ENCODE measurements at regions not wholly inside any gene's neighbourhood (a gene's known extent, or its start where the extent isn't known, plus 50 kb on each side); places are given as distances from the start of the nearest gene placed in this dataset.

DNA sequence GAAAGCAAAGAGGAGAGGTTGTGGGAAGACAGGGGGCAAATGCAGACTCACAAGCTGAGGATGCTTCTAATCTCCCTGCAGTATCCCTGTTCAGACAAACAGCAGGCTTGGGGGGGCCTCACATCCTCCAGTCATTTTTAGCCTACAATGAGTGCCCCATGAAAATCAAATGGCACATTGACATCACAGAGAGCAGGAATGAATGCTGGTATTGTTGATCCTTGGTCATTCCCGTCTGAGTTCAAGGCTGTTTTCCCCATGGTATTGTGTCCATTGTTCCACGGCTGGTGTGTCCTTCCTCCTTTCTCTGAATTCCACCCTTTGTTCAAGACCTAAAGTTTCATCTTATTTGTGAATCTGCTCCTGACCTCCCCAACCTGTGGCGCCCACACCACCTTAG is 545.6 kb downstream of the AJAP1 start (continued):
- TF ChIP-seq, protein P1, sequence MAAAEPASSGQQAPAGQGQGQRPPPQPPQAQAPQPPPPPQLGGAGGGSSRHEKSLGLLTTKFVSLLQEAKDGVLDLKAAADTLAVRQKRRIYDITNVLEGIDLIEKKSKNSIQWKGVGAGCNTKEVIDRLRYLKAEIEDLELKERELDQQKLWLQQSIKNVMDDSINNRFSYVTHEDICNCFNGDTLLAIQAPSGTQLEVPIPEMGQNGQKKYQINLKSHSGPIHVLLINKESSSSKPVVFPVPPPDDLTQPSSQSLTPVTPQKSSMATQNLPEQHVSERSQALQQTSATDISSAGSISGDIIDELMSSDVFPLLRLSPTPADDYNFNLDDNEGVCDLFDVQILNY (CRISPR knock-in tag; IDR thresholded peaks at IDR 0.05): no peak
- TF ChIP-seq, protein P2, sequence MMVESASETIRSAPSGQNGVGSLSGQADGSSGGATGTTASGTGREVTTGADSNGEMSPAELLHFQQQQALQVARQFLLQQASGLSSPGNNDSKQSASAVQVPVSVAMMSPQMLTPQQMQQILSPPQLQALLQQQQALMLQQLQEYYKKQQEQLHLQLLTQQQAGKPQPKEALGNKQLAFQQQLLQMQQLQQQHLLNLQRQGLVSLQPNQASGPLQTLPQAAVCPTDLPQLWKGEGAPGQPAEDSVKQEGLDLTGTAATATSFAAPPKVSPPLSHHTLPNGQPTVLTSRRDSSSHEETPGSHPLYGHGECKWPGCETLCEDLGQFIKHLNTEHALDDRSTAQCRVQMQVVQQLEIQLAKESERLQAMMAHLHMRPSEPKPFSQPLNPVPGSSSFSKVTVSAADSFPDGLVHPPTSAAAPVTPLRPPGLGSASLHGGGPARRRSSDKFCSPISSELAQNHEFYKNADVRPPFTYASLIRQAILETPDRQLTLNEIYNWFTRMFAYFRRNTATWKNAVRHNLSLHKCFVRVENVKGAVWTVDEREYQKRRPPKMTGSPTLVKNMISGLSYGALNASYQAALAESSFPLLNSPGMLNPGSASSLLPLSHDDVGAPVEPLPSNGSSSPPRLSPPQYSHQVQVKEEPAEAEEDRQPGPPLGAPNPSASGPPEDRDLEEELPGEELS (CRISPR knock-in tag; IDR thresholded peaks at IDR 0.05): no peak
- TF ChIP-seq, protein P3, sequence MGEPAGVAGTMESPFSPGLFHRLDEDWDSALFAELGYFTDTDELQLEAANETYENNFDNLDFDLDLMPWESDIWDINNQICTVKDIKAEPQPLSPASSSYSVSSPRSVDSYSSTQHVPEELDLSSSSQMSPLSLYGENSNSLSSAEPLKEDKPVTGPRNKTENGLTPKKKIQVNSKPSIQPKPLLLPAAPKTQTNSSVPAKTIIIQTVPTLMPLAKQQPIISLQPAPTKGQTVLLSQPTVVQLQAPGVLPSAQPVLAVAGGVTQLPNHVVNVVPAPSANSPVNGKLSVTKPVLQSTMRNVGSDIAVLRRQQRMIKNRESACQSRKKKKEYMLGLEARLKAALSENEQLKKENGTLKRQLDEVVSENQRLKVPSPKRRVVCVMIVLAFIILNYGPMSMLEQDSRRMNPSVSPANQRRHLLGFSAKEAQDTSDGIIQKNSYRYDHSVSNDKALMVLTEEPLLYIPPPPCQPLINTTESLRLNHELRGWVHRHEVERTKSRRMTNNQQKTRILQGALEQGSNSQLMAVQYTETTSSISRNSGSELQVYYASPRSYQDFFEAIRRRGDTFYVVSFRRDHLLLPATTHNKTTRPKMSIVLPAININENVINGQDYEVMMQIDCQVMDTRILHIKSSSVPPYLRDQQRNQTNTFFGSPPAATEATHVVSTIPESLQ (CRISPR knock-in tag; IDR thresholded peaks at IDR 0.05): no peak
- TF ChIP-seq ESRRA (CRISPR knock-in tag; IDR thresholded peaks at IDR 0.05; ENCODE audit: borderline replicate concordance): no peak
- TF ChIP-seq, protein P4, sequence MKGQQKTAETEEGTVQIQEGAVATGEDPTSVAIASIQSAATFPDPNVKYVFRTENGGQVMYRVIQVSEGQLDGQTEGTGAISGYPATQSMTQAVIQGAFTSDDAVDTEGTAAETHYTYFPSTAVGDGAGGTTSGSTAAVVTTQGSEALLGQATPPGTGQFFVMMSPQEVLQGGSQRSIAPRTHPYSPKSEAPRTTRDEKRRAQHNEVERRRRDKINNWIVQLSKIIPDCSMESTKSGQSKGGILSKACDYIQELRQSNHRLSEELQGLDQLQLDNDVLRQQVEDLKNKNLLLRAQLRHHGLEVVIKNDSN (CRISPR knock-in tag; IDR thresholded peaks at IDR 0.05): no peak
- TF ChIP-seq, protein P5, sequence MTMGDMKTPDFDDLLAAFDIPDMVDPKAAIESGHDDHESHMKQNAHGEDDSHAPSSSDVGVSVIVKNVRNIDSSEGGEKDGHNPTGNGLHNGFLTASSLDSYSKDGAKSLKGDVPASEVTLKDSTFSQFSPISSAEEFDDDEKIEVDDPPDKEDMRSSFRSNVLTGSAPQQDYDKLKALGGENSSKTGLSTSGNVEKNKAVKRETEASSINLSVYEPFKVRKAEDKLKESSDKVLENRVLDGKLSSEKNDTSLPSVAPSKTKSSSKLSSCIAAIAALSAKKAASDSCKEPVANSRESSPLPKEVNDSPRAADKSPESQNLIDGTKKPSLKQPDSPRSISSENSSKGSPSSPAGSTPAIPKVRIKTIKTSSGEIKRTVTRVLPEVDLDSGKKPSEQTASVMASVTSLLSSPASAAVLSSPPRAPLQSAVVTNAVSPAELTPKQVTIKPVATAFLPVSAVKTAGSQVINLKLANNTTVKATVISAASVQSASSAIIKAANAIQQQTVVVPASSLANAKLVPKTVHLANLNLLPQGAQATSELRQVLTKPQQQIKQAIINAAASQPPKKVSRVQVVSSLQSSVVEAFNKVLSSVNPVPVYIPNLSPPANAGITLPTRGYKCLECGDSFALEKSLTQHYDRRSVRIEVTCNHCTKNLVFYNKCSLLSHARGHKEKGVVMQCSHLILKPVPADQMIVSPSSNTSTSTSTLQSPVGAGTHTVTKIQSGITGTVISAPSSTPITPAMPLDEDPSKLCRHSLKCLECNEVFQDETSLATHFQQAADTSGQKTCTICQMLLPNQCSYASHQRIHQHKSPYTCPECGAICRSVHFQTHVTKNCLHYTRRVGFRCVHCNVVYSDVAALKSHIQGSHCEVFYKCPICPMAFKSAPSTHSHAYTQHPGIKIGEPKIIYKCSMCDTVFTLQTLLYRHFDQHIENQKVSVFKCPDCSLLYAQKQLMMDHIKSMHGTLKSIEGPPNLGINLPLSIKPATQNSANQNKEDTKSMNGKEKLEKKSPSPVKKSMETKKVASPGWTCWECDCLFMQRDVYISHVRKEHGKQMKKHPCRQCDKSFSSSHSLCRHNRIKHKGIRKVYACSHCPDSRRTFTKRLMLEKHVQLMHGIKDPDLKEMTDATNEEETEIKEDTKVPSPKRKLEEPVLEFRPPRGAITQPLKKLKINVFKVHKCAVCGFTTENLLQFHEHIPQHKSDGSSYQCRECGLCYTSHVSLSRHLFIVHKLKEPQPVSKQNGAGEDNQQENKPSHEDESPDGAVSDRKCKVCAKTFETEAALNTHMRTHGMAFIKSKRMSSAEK (CRISPR knock-in tag; IDR thresholded peaks at IDR 0.05; ENCODE audit: borderline replicate concordance): no peak

DNA sequence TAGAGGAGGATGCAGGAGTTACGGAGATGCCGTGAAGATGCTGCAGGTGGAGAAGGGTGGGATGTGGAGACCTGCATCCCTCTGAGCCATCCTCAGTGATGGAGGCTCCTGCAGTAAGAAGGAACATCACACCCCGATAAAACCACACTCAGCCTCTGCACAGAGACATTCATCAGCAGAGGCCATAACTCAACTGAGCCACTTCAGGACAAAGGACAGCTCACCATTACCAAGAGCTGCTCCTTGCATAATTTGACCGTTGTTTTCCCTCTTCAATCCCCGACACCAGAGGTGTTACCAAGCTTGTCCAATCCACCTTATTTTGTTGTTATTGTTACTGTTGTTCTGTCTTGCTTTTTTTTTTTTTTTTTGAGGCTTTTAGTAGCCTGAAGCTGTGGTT is 543.9 kb downstream of the AJAP1 start:
- ATAC-seq (no peak), DNase-seq (ENCODE audit: low spot score) (no peak)
- TF ChIP-seq, protein P6, sequence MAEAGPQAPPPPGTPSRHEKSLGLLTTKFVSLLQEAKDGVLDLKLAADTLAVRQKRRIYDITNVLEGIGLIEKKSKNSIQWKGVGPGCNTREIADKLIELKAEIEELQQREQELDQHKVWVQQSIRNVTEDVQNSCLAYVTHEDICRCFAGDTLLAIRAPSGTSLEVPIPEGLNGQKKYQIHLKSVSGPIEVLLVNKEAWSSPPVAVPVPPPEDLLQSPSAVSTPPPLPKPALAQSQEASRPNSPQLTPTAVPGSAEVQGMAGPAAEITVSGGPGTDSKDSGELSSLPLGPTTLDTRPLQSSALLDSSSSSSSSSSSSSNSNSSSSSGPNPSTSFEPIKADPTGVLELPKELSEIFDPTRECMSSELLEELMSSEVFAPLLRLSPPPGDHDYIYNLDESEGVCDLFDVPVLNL (CRISPR knock-in tag; IDR thresholded peaks at IDR 0.05; ENCODE audit: borderline replicate concordance, low read depth): no peak
- TF ChIP-seq TP53 (CRISPR knock-in tag; IDR thresholded peaks at IDR 0.05) (no peak), MYBL2 (CRISPR knock-in tag; IDR thresholded peaks at IDR 0.05) (no peak), ZNF232 (CRISPR knock-in tag; IDR thresholded peaks at IDR 0.05) (no peak), JUN (CRISPR knock-in tag; IDR thresholded peaks at IDR 0.05) (no peak)
- TF ChIP-seq, protein P7, sequence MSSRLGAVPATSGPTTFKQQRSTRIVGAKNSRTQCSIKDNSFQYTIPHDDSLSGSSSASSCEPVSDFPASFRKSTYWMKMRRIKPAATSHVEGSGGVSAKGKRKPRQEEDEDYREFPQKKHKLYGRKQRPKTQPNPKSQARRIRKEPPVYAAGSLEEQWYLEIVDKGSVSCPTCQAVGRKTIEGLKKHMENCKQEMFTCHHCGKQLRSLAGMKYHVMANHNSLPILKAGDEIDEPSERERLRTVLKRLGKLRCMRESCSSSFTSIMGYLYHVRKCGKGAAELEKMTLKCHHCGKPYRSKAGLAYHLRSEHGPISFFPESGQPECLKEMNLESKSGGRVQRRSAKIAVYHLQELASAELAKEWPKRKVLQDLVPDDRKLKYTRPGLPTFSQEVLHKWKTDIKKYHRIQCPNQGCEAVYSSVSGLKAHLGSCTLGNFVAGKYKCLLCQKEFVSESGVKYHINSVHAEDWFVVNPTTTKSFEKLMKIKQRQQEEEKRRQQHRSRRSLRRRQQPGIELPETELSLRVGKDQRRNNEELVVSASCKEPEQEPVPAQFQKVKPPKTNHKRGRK (CRISPR knock-in tag; IDR thresholded peaks at IDR 0.05; ENCODE audit: borderline replicate concordance): no peak
- POLR2A ChIA-PET: no interaction called here
- Mint-ChIP-seq H3K9me3 (peaks cover 89% of the 10 kb centered on the region), H3K4me3 (no peak overlapping the region), H3K36me3 (peaks cover 75% of the 10 kb centered on the region), H3K27ac (no peak overlapping the region), H3K4me1 (no peaks in the 10 kb centered on the region), H3K27me3 (ENCODE audit: low read depth) (peaks cover 7% of the 10 kb centered on the region)
- CTCF ChIA-PET: no interaction called here

Data from WTC11 (cell line).